BLaER1 treated with 17β-estradiol and CSF1 and Interleukin-3, amounts not matched to agents 10 nM and 100 nM (cell line): ENCODE measurements at regions not wholly inside any gene's neighbourhood (a gene's known extent, or its start where the extent isn't known, plus 50 kb on each side); places are given as distances from the start of the nearest gene placed in this dataset.
"Not testable (repeated sequence)": the region's sequence is repeated elsewhere in the genome, so short reads cannot be mapped to it uniquely, and the experiment has no call there.

Experiments used
- H3K27ac ChIP-seq, 11 experiments: shearing (Covaris generic); formaldehyde crosslinking; 2 replicates each; pipeline ENCODE4 v1.8.1; 2022
- H3K27me3 ChIP-seq, 11 experiments: shearing (Covaris generic); formaldehyde crosslinking; 2 replicates each; pipeline ENCODE4 v1.8.1; 2022
- H3K36me3 ChIP-seq, 11 experiments: shearing (Covaris generic); formaldehyde crosslinking; 2 replicates each; pipeline ENCODE4 v1.8.1; 2022
- H3K4me1 ChIP-seq, 10 experiments: shearing (Covaris generic); formaldehyde crosslinking; 2 replicates each; pipeline ENCODE4 v1.8.1; 2022
- H3K4me2 ChIP-seq, 11 experiments: shearing (Covaris generic); formaldehyde crosslinking; 2 replicates each; pipeline ENCODE4 v1.8.1; 2022
- H3K4me3 ChIP-seq, 10 experiments: shearing (Covaris generic); formaldehyde crosslinking; 2 replicates each; pipeline ENCODE4 v1.8.1; 2022
- H3K9ac ChIP-seq, 11 experiments: shearing (Covaris generic); formaldehyde crosslinking; 2 replicates each; pipeline ENCODE4 v1.8.1; 2022
- H3K9me3 ChIP-seq, 11 experiments: shearing (Covaris generic); formaldehyde crosslinking; replicated peaks in 1 of 11; 2 replicates each; pipeline ENCODE4 v1.8.1; 2022
- H4K20me1 ChIP-seq, 11 experiments: shearing (Covaris generic); formaldehyde crosslinking; 2 replicates each; pipeline ENCODE4 v1.8.1; 2022
- Cebpa-rat ChIP-seq, 11 experiments: shearing (Covaris generic); IDR thresholded peaks; 2 replicates each; pipeline ENCODE4 v1.8.1; 2022

- H3K4me1 ChIP-seq, result peaks cover 0 to 10% (median 0%) of the 10 kb centered on the region in 10 experiments; a peak in 8 of 20 replicates
- TF ChIP-seq Cebpa-rat (IDR thresholded peaks at IDR 0.05), result no peak
Measured at GRCh38 chr5:42064821-42065220, 139.7 kb downstream of the FBXO4 start.

DNA sequence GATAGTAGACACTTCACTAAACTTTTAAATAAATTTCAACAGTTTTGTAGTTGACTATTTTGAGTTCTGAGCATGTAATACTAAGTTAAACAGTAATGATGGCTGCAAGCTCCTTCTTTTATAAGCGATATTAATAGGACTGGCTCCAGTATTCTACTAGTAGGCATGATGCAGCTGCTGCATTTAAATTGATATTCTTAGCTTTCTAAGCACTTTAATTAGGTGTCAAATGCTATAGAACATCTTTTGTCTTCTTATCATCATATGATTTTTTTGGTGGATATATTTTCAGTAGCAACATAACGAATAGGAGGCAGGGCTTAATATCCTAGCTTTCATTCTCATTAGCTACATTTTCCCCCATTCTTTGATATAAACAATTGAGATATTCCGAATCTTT lies 141.1 kb downstream of the FBXO4 start:
- Histone ChIP-seq H3K4me1 (peaks cover 0 to 10% (median 0%) of the 10 kb centered on the region in 10 experiments; a peak in 8 of 20 replicates), H3K9me3 (0 out of 22 replicates have a peak, but pooled peaks cover 0 to 3% (median 0%) of the 10 kb centered on the region in 11 experiments), H3K4me3 (no peak overlapping the region), H4K20me1 (no peaks in the 10 kb centered on the region), H3K36me3 (no peaks in the 10 kb centered on the region), H3K27me3 (no peaks in the 10 kb centered on the region), H3K4me2 (no peak overlapping the region), H3K9ac (no peak overlapping the region), H3K27ac (no peak overlapping the region)
- no peak for TF ChIP-seq Cebpa-rat (IDR thresholded peaks at IDR 0.05)

More at GRCh38 chr5:42064821-42065220, 139.7 kb downstream of the FBXO4 start:
- Histone ChIP-seq H3K27ac (no peak overlapping the region), H3K9ac (no peak overlapping the region), H3K9me3 (0 out of 22 replicates have a peak, but pooled peaks cover 0 to 3% (median 0%) of the 10 kb centered on the region in 11 experiments), H4K20me1 (no peaks in the 10 kb centered on the region), H3K36me3 (no peaks in the 10 kb centered on the region), H3K4me2 (no peak overlapping the region), H3K4me3 (no peak overlapping the region), H3K27me3 (no peaks in the 10 kb centered on the region)

- no peak for TF ChIP-seq Cebpa-rat (IDR thresholded peaks at IDR 0.05)
- Histone ChIP-seq H3K4me1 (no peaks in the 10 kb centered on the region), H3K36me3 (no peaks in the 10 kb centered on the region), H3K4me2 (no peak overlapping the region), H3K9me3 (no peaks in the 10 kb centered on the region), H3K9ac (no peak overlapping the region), H3K4me3 (no peak overlapping the region), H3K27ac (no peak overlapping the region), H3K27me3 (no peaks in the 10 kb centered on the region), H4K20me1 (no peaks in the 10 kb centered on the region)
Measured at GRCh38 chr5:42074353-42074752, 149.3 kb downstream of the FBXO4 start.

- Histone ChIP-seq H3K4me2 (no peak overlapping the region), H4K20me1 (no peaks in the 10 kb centered on the region), H3K36me3 (no peaks in the 10 kb centered on the region), H3K9me3 (no peaks in the 10 kb centered on the region), H3K27ac (no peak overlapping the region), H3K4me3 (no peak overlapping the region), H3K27me3 (no peaks in the 10 kb centered on the region), H3K4me1 (no peaks in the 10 kb centered on the region), H3K9ac (no peak overlapping the region)
- no peak for TF ChIP-seq Cebpa-rat (IDR thresholded peaks at IDR 0.05)
Measured at GRCh38 chr5:42089705-42090104, 164.6 kb downstream of the FBXO4 start.

DNA sequence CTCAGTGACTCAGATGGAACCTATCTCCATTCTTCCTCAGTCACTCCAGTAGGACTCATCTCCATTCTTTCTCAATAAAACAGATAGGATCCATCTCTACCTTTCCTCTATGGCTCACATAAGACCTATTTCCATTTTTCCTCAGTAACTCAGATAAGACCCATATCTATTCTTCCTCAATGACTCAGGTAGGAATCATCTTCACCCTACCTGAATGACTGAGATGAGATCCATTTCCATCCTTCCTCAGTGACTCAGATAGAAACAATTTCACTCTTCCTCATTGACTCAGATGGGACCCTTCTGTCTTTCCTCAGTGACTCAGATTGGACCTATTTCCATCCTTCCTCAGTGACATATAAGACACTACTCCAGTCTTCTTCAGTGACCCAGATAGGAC lies 165.1 kb downstream of the FBXO4 start:
- no peaks in the 10 kb centered on the region for H3K36me3 ChIP-seq
- no peak for TF ChIP-seq Cebpa-rat (IDR thresholded peaks at IDR 0.05)
- no peak overlapping the region for H3K9ac ChIP-seq

DNA sequence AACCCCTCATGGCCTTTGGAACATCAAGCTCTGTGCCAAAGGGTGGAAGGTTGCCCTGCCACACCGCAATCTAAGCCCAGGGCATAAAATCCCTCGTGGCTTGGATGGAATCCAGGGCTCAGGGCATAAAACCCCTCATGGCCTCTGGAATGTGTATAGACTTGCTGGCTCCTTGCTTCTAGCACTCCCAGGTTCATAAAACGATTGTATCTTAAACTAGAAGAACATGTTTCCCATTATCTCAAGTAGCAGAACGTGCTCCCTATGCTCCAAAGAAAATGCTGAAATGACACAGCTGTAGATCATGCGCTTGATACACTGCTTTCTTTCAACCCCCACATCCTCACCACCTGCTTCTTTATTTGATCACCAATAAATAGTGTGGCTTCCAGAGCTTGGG lies 174.8 kb downstream of the FBXO4 start:
- not testable (repeated sequence) for H3K4me2 ChIP-seq, H4K20me1 ChIP-seq, H3K36me3 ChIP-seq, H3K4me1 ChIP-seq, H3K9ac ChIP-seq, H3K27me3 ChIP-seq, H3K4me3 ChIP-seq, H3K27ac ChIP-seq
- H3K9me3 ChIP-seq, result peaks cover 15 to 30% (median 19%) of the 10 kb centered on the region in 11 experiments; a peak in 21 of 22 replicates

More for the DNA sequence above, 165.1 kb downstream of the FBXO4 start:
- Histone ChIP-seq H3K27ac (no peak overlapping the region), H3K4me3 (no peak overlapping the region), H4K20me1 (no peaks in the 10 kb centered on the region), H3K4me1 (no peaks in the 10 kb centered on the region), H3K27me3 (no peaks in the 10 kb centered on the region), H3K9me3 (no peaks in the 10 kb centered on the region), H3K4me2 (no peak overlapping the region)

DNA sequence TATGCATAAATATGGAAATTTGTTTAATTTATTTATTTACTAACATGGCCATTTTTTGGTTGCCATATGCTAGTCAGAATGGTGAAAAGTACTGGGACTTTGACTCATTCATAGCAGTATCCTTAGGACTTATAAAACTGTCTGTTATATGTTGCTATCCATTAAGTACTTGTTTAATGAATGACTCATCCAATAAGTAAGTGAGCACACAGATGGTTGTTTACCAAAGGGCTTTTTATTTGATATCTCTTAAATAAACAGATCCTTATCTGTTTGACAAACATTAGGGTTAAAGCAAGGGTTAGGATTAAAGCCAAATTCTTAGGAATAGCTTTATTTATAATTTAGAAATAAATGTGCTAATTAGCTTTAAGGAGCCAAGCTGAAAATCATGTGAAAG lies 183.4 kb downstream of the FBXO4 start:
- no peaks in the 10 kb centered on the region for H3K27me3 ChIP-seq
- H3K4me2 ChIP-seq, result no peak overlapping the region
- H3K27ac ChIP-seq, result no peak overlapping the region
- no peaks in the 10 kb centered on the region for H3K36me3 ChIP-seq
- H3K9me3 ChIP-seq, result peaks cover 24 to 40% (median 30%) of the 10 kb centered on the region in 11 experiments
- no peak for TF ChIP-seq Cebpa-rat (IDR thresholded peaks at IDR 0.05)
- no peaks in the 10 kb centered on the region for H3K4me1 ChIP-seq
- no peak overlapping the region for H3K4me3 ChIP-seq
- H4K20me1 ChIP-seq, result no peaks in the 10 kb centered on the region
- H3K9ac ChIP-seq, result no peak overlapping the region

- no peaks in the 10 kb centered on the region for H4K20me1 ChIP-seq
- H3K4me2 ChIP-seq, result no peak overlapping the region
Measured at GRCh38 chr5:42109006-42109572, 184.0 kb downstream of the FBXO4 start.

DNA sequence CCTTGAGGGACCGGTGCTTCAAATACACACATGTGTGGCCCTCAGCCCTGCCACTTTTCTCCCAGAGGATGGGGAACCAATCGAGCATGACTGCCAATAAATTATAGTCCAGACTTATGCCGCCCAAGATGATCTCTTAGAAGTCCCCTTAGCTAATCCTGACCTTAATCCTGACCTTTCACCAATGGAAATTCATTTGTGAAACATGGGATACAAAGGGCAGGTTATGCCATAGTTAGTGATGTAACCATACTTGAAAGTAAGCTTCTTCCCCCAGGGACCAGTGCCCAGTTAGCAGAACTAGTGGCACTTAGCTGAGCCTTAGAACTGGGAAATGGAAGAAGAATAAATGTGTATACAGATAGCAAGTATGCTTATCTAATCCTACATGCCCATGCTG lies 190.6 kb downstream of the FBXO4 start:
- H4K20me1 ChIP-seq, H3K4me2 ChIP-seq, H3K4me1 ChIP-seq, H3K27me3 ChIP-seq, H3K36me3 ChIP-seq, H3K4me3 ChIP-seq, H3K9ac ChIP-seq, H3K27ac ChIP-seq: not testable (repeated sequence)
- peaks cover 7 to 26% (median 10%) of the 10 kb centered on the region in 11 experiments; a peak in 16 of 22 replicates for H3K9me3 ChIP-seq

More at GRCh38 chr5:42109006-42109572, 184.0 kb downstream of the FBXO4 start:
- no peaks in the 10 kb centered on the region for H3K27me3 ChIP-seq
- H3K4me3 ChIP-seq, result no peak overlapping the region
- TF ChIP-seq Cebpa-rat (IDR thresholded peaks at IDR 0.05), result no peak
- H3K27ac ChIP-seq, result no peak overlapping the region
- H3K9me3 ChIP-seq, result peaks cover 24 to 40% (median 30%) of the 10 kb centered on the region in 11 experiments
- no peaks in the 10 kb centered on the region for H3K36me3 ChIP-seq
- no peaks in the 10 kb centered on the region for H3K4me1 ChIP-seq
- H3K9ac ChIP-seq, result no peak overlapping the region

DNA sequence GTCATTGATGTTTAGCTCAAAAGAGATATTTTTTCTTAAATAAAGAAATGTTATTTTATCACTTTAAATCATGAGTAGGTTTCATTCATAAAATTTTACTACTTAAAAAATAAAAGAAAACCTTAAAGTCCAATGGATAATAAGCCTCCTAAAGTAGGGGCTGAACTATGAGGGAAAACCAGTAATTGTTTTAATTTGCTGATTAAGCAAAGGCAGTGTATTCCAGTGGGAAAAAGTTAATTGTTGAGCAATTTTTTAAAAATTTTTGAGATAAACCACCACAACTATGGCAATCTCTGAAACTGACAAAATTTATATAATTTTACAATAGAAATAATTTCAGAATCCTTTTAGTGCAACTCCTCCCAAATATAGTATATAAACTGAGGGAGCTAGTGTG lies 195.0 kb downstream of the FBXO4 start:
- no peaks in the 10 kb centered on the region for H3K4me1 ChIP-seq
- H3K4me2 ChIP-seq, result no peak overlapping the region
- H4K20me1 ChIP-seq, result no peaks in the 10 kb centered on the region
- H3K27ac ChIP-seq, result no peak overlapping the region
- peaks cover 0 to 9% (median 0%) of the 10 kb centered on the region in 11 experiments; a peak in 2 of 22 replicates for H3K9me3 ChIP-seq
- no peak for TF ChIP-seq Cebpa-rat (IDR thresholded peaks at IDR 0.05)
- no peak overlapping the region for H3K4me3 ChIP-seq
- no peaks in the 10 kb centered on the region for H3K27me3 ChIP-seq
- no peaks in the 10 kb centered on the region for H3K36me3 ChIP-seq
- no peak overlapping the region for H3K9ac ChIP-seq
